Breast epithelium (tissue), 3 donors: ENCODE measurements at regions not wholly inside any gene's neighbourhood (a gene's known extent, or its start where the extent isn't known, plus 50 kb on each side); places are given as distances from the start of the nearest gene placed in this dataset.

Experiments
- CTCF ChIP-seq, 3 donors: fragments of 450-650 bp; IDR thresholded peaks; one replicate each; pipeline ENCODE4 v1.5.1; 2016 to 2017; ENCODE audit warnings: antibody characterized with exemption in 3 of 3, mild to moderate bottlenecking in 3 of 3, moderate library complexity in 3 of 3
- POLR2A ChIP-seq: fragments of 450-650 bp; IDR thresholded peaks from one replicate; pipeline ENCODE4 v1.6.1; 2016; ENCODE audit warnings: antibody characterized with exemption, mild to moderate bottlenecking, moderate library complexity
- POLR2AphosphoS5 ChIP-seq, 3 donors: sonication (generic); formaldehyde crosslinking; IDR thresholded peaks; one replicate each; pipeline ENCODE4 v1.6.1; 2017; ENCODE audit warnings: antibody characterized with exemption in 3 of 3

- TF ChIP-seq CTCF (IDR thresholded peaks at IDR 0.05) = no peak
- no peak for TF ChIP-seq POLR2AphosphoS5 (IDR thresholded peaks at IDR 0.05)
- no peak for TF ChIP-seq POLR2A
These were observed 140.0 kb upstream of the HMHB1 start for GRCh38 chr5:143671674-143672569.
